HEK293 (cell line): ENCODE measurements at regions not wholly inside any gene's neighbourhood (a gene's known extent, or its start where the extent isn't known, plus 50 kb on each side); places are given as distances from the start of the nearest gene placed in this dataset.

ENCODE experiments used
- CTCF ChIA-PET: fragments of 350-600 bp; formaldehyde crosslinking; extraction: SDS; loops from one replicate; lab custom pipeline; 2021; ENCODE audit warnings: antibody characterized with exemption; lab: Yijun Ruan, JAX
- POLR2A ChIA-PET: fragments of 300-600 bp; formaldehyde crosslinking; extraction: SDS; loops from one replicate; lab custom pipeline; 2020; ENCODE audit warnings: antibody characterized with exemption, inconsistent platforms; lab: Yijun Ruan, JAX
- H3K27ac ChIP-seq: fragments of 200-500 bp; sonication (Bioruptor generic); 2 replicates; pipeline ENCODE4 v1.5.1; 2014; ENCODE audit warnings: low read depth, low read length, control low read depth, inconsistent platforms; ENCODE audit errors: extremely low read depth
- H3K36me3 ChIP-seq, 2 experiments: fragments of 200-500 bp in 1 of 2; sonication (Bioruptor generic) in 1 of 2; 1 replicate in 1 of 2; 2 replicates in 1 of 2; pipeline ENCODE4 v1.5.1; 2014 to 2017; ENCODE audit warnings: inconsistent platforms in 2 of 2, low read length in 2 of 2; ENCODE audit not compliant: control insufficient read depth in 2 of 2, insufficient read depth in 1 of 2
- H3K4me1 ChIP-seq: fragments of 200-500 bp; sonication (Bioruptor generic); 2 replicates; pipeline ENCODE4 v1.5.1; 2014; ENCODE audit warnings: mild to moderate bottlenecking, low read length, inconsistent platforms; ENCODE audit not compliant: control insufficient read depth, insufficient read depth
- H3K4me3 ChIP-seq: 2 replicates; pipeline ENCODE4 v1.5.1; 2011; ENCODE audit warnings: low read depth, mild to moderate bottlenecking, control low read depth, low read length, moderate library complexity
- H3K9me3 ChIP-seq: fragments of 200-500 bp; sonication (Bioruptor generic); 2 replicates; pipeline ENCODE4 v1.5.1; 2014; ENCODE audit warnings: low read depth, low read length, inconsistent platforms; ENCODE audit not compliant: control insufficient read depth, insufficient read depth
- ATF2 ChIP-seq: fragments of 450-650 bp; formaldehyde crosslinking; IDR thresholded peaks from 2 replicates; pipeline ENCODE4 v1.5.1; 2016; ENCODE audit warnings: missing biosample characterization, missing genetic modification characterization, low read depth
- EGR2 ChIP-seq: fragments of 450-650 bp; formaldehyde crosslinking; IDR thresholded peaks from 2 replicates; pipeline ENCODE4 v1.5.1; 2016; ENCODE audit warnings: low read depth, missing biosample characterization, missing genetic modification characterization
- GLI4 ChIP-seq: fragments of 450-650 bp; formaldehyde crosslinking; IDR thresholded peaks from 2 replicates; pipeline ENCODE4 v1.5.1; 2016; ENCODE audit warnings: missing biosample characterization, missing genetic modification characterization
- HIC1 ChIP-seq: fragments of 450-650 bp; formaldehyde crosslinking; IDR thresholded peaks from 2 replicates; pipeline ENCODE4 v1.5.1; 2016; ENCODE audit warnings: missing biosample characterization, missing genetic modification characterization
- HOXA7 ChIP-seq: sonication (generic); formaldehyde crosslinking; IDR thresholded peaks from 2 replicates; pipeline ENCODE4 v1.8.1; 2022; ENCODE audit warnings: missing genetic modification reagents, borderline replicate concordance
- IKZF3 ChIP-seq: fragments of 450-650 bp; IDR thresholded peaks from 2 replicates; pipeline ENCODE4 v1.5.0; 2018; ENCODE audit warnings: missing biosample characterization, mild to moderate bottlenecking, missing genetic modification characterization, moderate library complexity
- KLF10 ChIP-seq: fragments of 450-650 bp; IDR thresholded peaks from 2 replicates; pipeline ENCODE4 v1.5.1; 2018; ENCODE audit warnings: missing biosample characterization, mild to moderate bottlenecking, missing genetic modification characterization
- KLF9 ChIP-seq: fragments of 450-650 bp; formaldehyde crosslinking; IDR thresholded peaks from 2 replicates; pipeline ENCODE4 v1.5.1; 2016; ENCODE audit warnings: missing biosample characterization, missing genetic modification characterization, low read depth
- OSR2 ChIP-seq: fragments of 450-650 bp; formaldehyde crosslinking; IDR thresholded peaks from 2 replicates; pipeline ENCODE4 v1.5.1; 2016; ENCODE audit warnings: missing biosample characterization, missing genetic modification characterization
- SETDB1 ChIP-seq: IDR thresholded peaks from one replicate; pipeline ENCODE4 v1.6.1; 2017; ENCODE audit warnings: mild to moderate bottlenecking, low read length, moderate library complexity, mixed read lengths; ENCODE audit not compliant: insufficient read length
- YY2 ChIP-seq: fragments of 450-650 bp; formaldehyde crosslinking; IDR thresholded peaks from 2 replicates; pipeline ENCODE4 v1.5.1; 2016; ENCODE audit warnings: missing biosample characterization, missing genetic modification characterization
- ZNF10 ChIP-seq: fragments of 450-650 bp; formaldehyde crosslinking; IDR thresholded peaks from 2 replicates; pipeline ENCODE4 v1.5.1; 2017; ENCODE audit warnings: missing biosample characterization, missing genetic modification characterization
- ZNF133 ChIP-seq: fragments of 450-650 bp; formaldehyde crosslinking; IDR thresholded peaks from 2 replicates; pipeline ENCODE4 v1.5.1; 2016; ENCODE audit warnings: missing biosample characterization, missing genetic modification characterization
- ZNF140 ChIP-seq: fragments of 450-650 bp; formaldehyde crosslinking; IDR thresholded peaks from 2 replicates; pipeline ENCODE4 v1.5.1; 2016; ENCODE audit warnings: missing biosample characterization, missing genetic modification characterization
- ZNF214 ChIP-seq: fragments of 450-650 bp; formaldehyde crosslinking; IDR thresholded peaks from 2 replicates; pipeline ENCODE4 v1.5.1; 2017; ENCODE audit warnings: missing biosample characterization, mild to moderate bottlenecking, missing genetic modification characterization, borderline replicate concordance
- ZNF391 ChIP-seq: fragments of 450-650 bp; formaldehyde crosslinking; IDR thresholded peaks from 2 replicates; pipeline ENCODE4 v1.5.1; 2016; ENCODE audit warnings: low read depth, missing biosample characterization, missing genetic modification characterization, borderline replicate concordance
- ZNF398 ChIP-seq: fragments of 450-650 bp; formaldehyde crosslinking; IDR thresholded peaks from 2 replicates; pipeline ENCODE4 v1.5.1; 2017; ENCODE audit warnings: missing biosample characterization, missing genetic modification characterization
- ZNF416 ChIP-seq: fragments of 450-650 bp; formaldehyde crosslinking; IDR thresholded peaks from 2 replicates; pipeline ENCODE4 v1.5.1; 2016; ENCODE audit warnings: missing biosample characterization, missing genetic modification characterization
- ZNF48 ChIP-seq: fragments of 450-650 bp; formaldehyde crosslinking; IDR thresholded peaks from 2 replicates; pipeline ENCODE4 v1.5.1; 2016; ENCODE audit warnings: missing biosample characterization, missing genetic modification characterization
- ZNF510 ChIP-seq: fragments of 450-650 bp; formaldehyde crosslinking; IDR thresholded peaks from 2 replicates; pipeline ENCODE4 v1.5.1; 2018; ENCODE audit warnings: mild to moderate bottlenecking, missing genetic modification characterization, missing biosample characterization; ENCODE audit not compliant: insufficient replicate concordance
- ZNF513 ChIP-seq: fragments of 450-650 bp; IDR thresholded peaks from 2 replicates; pipeline ENCODE4 v1.5.1; 2018; ENCODE audit warnings: missing biosample characterization, missing genetic modification characterization
- ZNF514 ChIP-seq: fragments of 450-650 bp; formaldehyde crosslinking; IDR thresholded peaks from 2 replicates; pipeline ENCODE4 v1.5.1; 2016; ENCODE audit warnings: missing biosample characterization, missing genetic modification characterization
- ZNF560 ChIP-seq: fragments of 450-650 bp; formaldehyde crosslinking; IDR thresholded peaks from 2 replicates; pipeline ENCODE4 v1.5.1; 2017; ENCODE audit warnings: missing biosample characterization, missing genetic modification characterization, borderline replicate concordance
- ZNF639 ChIP-seq: fragments of 450-650 bp; formaldehyde crosslinking; IDR thresholded peaks from 2 replicates; pipeline ENCODE4 v1.5.1; 2016; ENCODE audit warnings: missing biosample characterization, missing genetic modification characterization
- ZNF837 ChIP-seq: fragments of 450-650 bp; formaldehyde crosslinking; IDR thresholded peaks from 2 replicates; pipeline ENCODE4 v1.5.1; 2016; ENCODE audit warnings: missing biosample characterization, missing genetic modification characterization
- ZNF843 ChIP-seq: fragments of 450-650 bp; formaldehyde crosslinking; IDR thresholded peaks from 2 replicates; pipeline ENCODE4 v1.5.1; 2016; ENCODE audit warnings: missing biosample characterization, missing genetic modification characterization
- ZSCAN18 ChIP-seq: fragments of 450-650 bp; formaldehyde crosslinking; IDR thresholded peaks from 2 replicates; pipeline ENCODE4 v1.5.1; 2016; ENCODE audit warnings: missing biosample characterization, missing genetic modification characterization
- ZSCAN30 ChIP-seq: fragments of 450-650 bp; IDR thresholded peaks from 2 replicates; pipeline ENCODE4 v1.5.1; 2018; ENCODE audit warnings: missing biosample characterization, mild to moderate bottlenecking, missing genetic modification characterization, moderate library complexity

- Histone ChIP-seq H3K4me1 (no peaks in the 10 kb centered on the region), H3K27ac (no peak overlapping the region), H3K4me3 (no peak overlapping the region), H3K36me3 (no peaks in the 10 kb centered on the region), H3K9me3 (no peaks in the 10 kb centered on the region)
- CTCF ChIA-PET, result no interaction called here
- TF ChIP-seq ZNF560 (tag by site-specific recombination), result no peak
- TF ChIP-seq ZNF10 (tag by site-specific recombination), result no peak
- no peak for TF ChIP-seq ZNF140 (tag by site-specific recombination)
- no peak for TF ChIP-seq SETDB1
- no peak for TF ChIP-seq KLF10 (tag by site-specific recombination)
- no peak for TF ChIP-seq ZNF391 (tag by site-specific recombination)
- TF ChIP-seq ZNF837, result no peak
- no peak for TF ChIP-seq ZNF843 (tag by site-specific recombination)
- TF ChIP-seq ZNF510, result no peak
- TF ChIP-seq ZNF416 (tag by site-specific recombination), result no peak
- TF ChIP-seq ZSCAN30 (tag by site-specific recombination), result no peak
- TF ChIP-seq HOXA7, result no peak
- TF ChIP-seq IKZF3 (tag by site-specific recombination), result no peak
- no peak for TF ChIP-seq YY2
- no peak for TF ChIP-seq ATF2 (tag by site-specific recombination)
- POLR2A ChIA-PET, result no interaction called here
Measured at GRCh38 chr1:177891809-177892208, 78.0 kb downstream of the SEC16B start.

GRCh38 chr1:177890479-177890878 is 79.4 kb downstream of the SEC16B start:
- Histone ChIP-seq H3K36me3 (no peaks in the 10 kb centered on the region), H3K4me3 (no peak overlapping the region), H3K27ac (no peak overlapping the region), H3K4me1 (no peaks in the 10 kb centered on the region), H3K9me3 (no peaks in the 10 kb centered on the region)
- ChIA-PET POLR2A (no interaction called here), CTCF (interaction anchor here (0.6 kb wide), 1 partner anchor 55 kb away, joined by 4 read pairs; no protein-coding TSS in a partner anchor)
- TF ChIP-seq ZNF48 (tag by site-specific recombination), result no peak
- TF ChIP-seq ZSCAN18, result no peak
- no peak for TF ChIP-seq ZNF398 (tag by site-specific recombination)
- TF ChIP-seq KLF9 (tag by site-specific recombination), result no peak
- no peak for TF ChIP-seq ZNF133 (tag by site-specific recombination)
- TF ChIP-seq OSR2 (tag by site-specific recombination), result no peak
- no peak for TF ChIP-seq ZNF514 (tag by site-specific recombination)
- TF ChIP-seq ZNF214 (tag by site-specific recombination), result no peak
- no peak for TF ChIP-seq GLI4 (tag by site-specific recombination)
- no peak for TF ChIP-seq ZNF513 (tag by site-specific recombination)
- no peak for TF ChIP-seq HIC1 (tag by site-specific recombination)
- no peak for TF ChIP-seq EGR2 (tag by site-specific recombination)
- no peak for TF ChIP-seq ZNF639 (tag by site-specific recombination)
